GM18502 (cell line): ENCODE measurements at regions not wholly inside any gene's neighbourhood (a gene's known extent, or its start where the extent isn't known, plus 50 kb on each side); places are given as distances from the start of the nearest gene placed in this dataset.

Experiments used
- ATAC-seq: cut with Tn5 transposase; IDR thresholded peaks from one replicate; pipeline ENCODE4 v1.9.1; 2021; ENCODE audit warnings: mild to moderate bottlenecking; ENCODE audit not compliant: unreplicated experiment, poor library complexity

- ATAC-seq, result no peak
Measured at GRCh38 chr10:125555267-125555666, 127.7 kb downstream of the TEX36 start.

GRCh38 chr10:125554753-125555152 lies 128.2 kb downstream of the TEX36 start:
- no peak for ATAC-seq

- ATAC-seq, result no peak
Measured at GRCh38 chr10:125554016-125554703, 128.8 kb downstream of the TEX36 start.

- no peak for ATAC-seq
Measured at GRCh38 chr10:125553091-125553490, 129.9 kb downstream of the TEX36 start.

- no peak for ATAC-seq
Measured at GRCh38 chr10:125551247-125551646, 131.7 kb downstream of the TEX36 start.

- ATAC-seq, result no peak
Measured at GRCh38 chr10:125550362-125550761, 132.6 kb downstream of the TEX36 start.

- no peak for ATAC-seq
Measured at GRCh38 chr10:125549653-125550052, 133.3 kb downstream of the TEX36 start.

- no peak for ATAC-seq
Measured at GRCh38 chr10:125548878-125549277, 134.1 kb downstream of the TEX36 start.

- ATAC-seq, result no peak
Measured at GRCh38 chr10:125548356-125548755, 134.6 kb downstream of the TEX36 start.

- no peak for ATAC-seq
Measured at GRCh38 chr10:125547010-125547650, 135.8 kb downstream of the TEX36 start.

GRCh38 chr10:125543796-125544195 lies 139.2 kb downstream of the TEX36 start:
- no peak for ATAC-seq

- ATAC-seq, result no peak
Measured at GRCh38 chr10:125538947-125539731, 143.8 kb downstream of the TEX36 start.

GRCh38 chr10:125536236-125536635 lies 146.7 kb downstream of the TEX36 start:
- no peak for ATAC-seq

- ATAC-seq, result no peak
Measured at GRCh38 chr10:125535559-125535958, 147.4 kb downstream of the TEX36 start.

- no peak for ATAC-seq
Measured at GRCh38 chr10:125534515-125534914, 148.4 kb downstream of the TEX36 start.

- ATAC-seq, result no peak
Measured at GRCh38 chr10:125533866-125534265, 149.1 kb downstream of the TEX36 start.

- no peak for ATAC-seq
Measured at GRCh38 chr10:125531465-125531864, 151.5 kb downstream of the TEX36 start.

- no peak for ATAC-seq
Measured at GRCh38 chr10:125523347-125523746, 159.6 kb downstream of the TEX36 start.

GRCh38 chr10:125521721-125522680 lies 161.0 kb downstream of the TEX36 start:
- ATAC-seq, result no peak

- no peak for ATAC-seq
Measured at GRCh38 chr10:125520968-125521367, 162.0 kb downstream of the TEX36 start.
